ENCODE measurements at regions not wholly inside any gene's neighbourhood (a gene's known extent, or its start where the extent isn't known, plus 50 kb on each side); places are given as distances from the start of the nearest gene placed in this dataset.

- no peak overlapping the region for H3K27ac Mint-ChIP-seq (ENCODE audit: unreplicated experiment)
- no peak overlapping the region for H3K4me3 Mint-ChIP-seq (ENCODE audit: unreplicated experiment)
- peaks cover 2% of the 10 kb centered on the region for H3K4me1 Mint-ChIP-seq (ENCODE audit: unreplicated experiment)
- peaks cover 13% of the 10 kb centered on the region for H3K9me3 Mint-ChIP-seq (ENCODE audit: unreplicated experiment)
- no peak for TF ChIP-seq CTCF (IDR thresholded peaks at IDR 0.05)
- peaks cover 5% of the 10 kb centered on the region for H3K27me3 Mint-ChIP-seq (ENCODE audit: unreplicated experiment)
- no peak for DNase-seq (ENCODE audit: extremely low spot score, unreplicated experiment)
- no peaks in the 10 kb centered on the region for H3K36me3 Mint-ChIP-seq (ENCODE audit: unreplicated experiment)
Observed at GRCh38 chr3:15887261-15887660, 89.5 kb upstream of the ANKRD28 start.

GRCh38 chr3:15889936-15890335 is 92.2 kb upstream of the ANKRD28 start:
- H3K36me3 Mint-ChIP-seq (ENCODE audit: unreplicated experiment): no peaks in the 10 kb centered on the region
- peaks cover 5% of the 10 kb centered on the region for H3K27me3 Mint-ChIP-seq (ENCODE audit: unreplicated experiment)
- H3K27ac Mint-ChIP-seq (ENCODE audit: unreplicated experiment): no peak overlapping the region
- no peak for TF ChIP-seq CTCF (IDR thresholded peaks at IDR 0.05)
- H3K4me1 Mint-ChIP-seq (ENCODE audit: unreplicated experiment): peaks cover 7% of the 10 kb centered on the region
- H3K4me3 Mint-ChIP-seq (ENCODE audit: unreplicated experiment): no peak overlapping the region
- DNase-seq (ENCODE audit: extremely low spot score, unreplicated experiment): no peak
- peaks cover 13% of the 10 kb centered on the region for H3K9me3 Mint-ChIP-seq (ENCODE audit: unreplicated experiment)

- H3K4me1 Mint-ChIP-seq (ENCODE audit: unreplicated experiment): peaks cover 7% of the 10 kb centered on the region
- H3K36me3 Mint-ChIP-seq (ENCODE audit: unreplicated experiment): no peaks in the 10 kb centered on the region
- peaks cover 5% of the 10 kb centered on the region for H3K27me3 Mint-ChIP-seq (ENCODE audit: unreplicated experiment)
- no peak for TF ChIP-seq CTCF (IDR thresholded peaks at IDR 0.05)
- no peak overlapping the region for H3K4me3 Mint-ChIP-seq (ENCODE audit: unreplicated experiment)
- no peak for DNase-seq (ENCODE audit: extremely low spot score, unreplicated experiment)
- H3K9me3 Mint-ChIP-seq (ENCODE audit: unreplicated experiment): no peaks in the 10 kb centered on the region
- no peak overlapping the region for H3K27ac Mint-ChIP-seq (ENCODE audit: unreplicated experiment)
Observed at GRCh38 chr3:15892311-15893227, 94.8 kb upstream of the ANKRD28 start.

GRCh38 chr3:15894382-15894781 is 96.6 kb upstream of the ANKRD28 start:
- Mint-ChIP-seq H3K4me1 (ENCODE audit: unreplicated experiment) (peaks cover 7% of the 10 kb centered on the region), H3K36me3 (ENCODE audit: unreplicated experiment) (no peaks in the 10 kb centered on the region), H3K4me3 (ENCODE audit: unreplicated experiment) (no peak overlapping the region), H3K27me3 (ENCODE audit: unreplicated experiment) (no peaks in the 10 kb centered on the region), H3K9me3 (ENCODE audit: unreplicated experiment) (no peaks in the 10 kb centered on the region), H3K27ac (ENCODE audit: unreplicated experiment) (no peak overlapping the region)
- DNase-seq (ENCODE audit: extremely low spot score, unreplicated experiment): no peak
- TF ChIP-seq CTCF (IDR thresholded peaks at IDR 0.05): no peak

- Mint-ChIP-seq H3K36me3 (ENCODE audit: unreplicated experiment) (no peaks in the 10 kb centered on the region), H3K4me3 (ENCODE audit: unreplicated experiment) (no peak overlapping the region), H3K9me3 (ENCODE audit: unreplicated experiment) (no peaks in the 10 kb centered on the region), H3K27ac (ENCODE audit: unreplicated experiment) (no peak overlapping the region), H3K4me1 (ENCODE audit: unreplicated experiment) (peaks cover 7% of the 10 kb centered on the region), H3K27me3 (ENCODE audit: unreplicated experiment) (no peaks in the 10 kb centered on the region)
- DNase-seq (ENCODE audit: extremely low spot score, unreplicated experiment): no peak
- TF ChIP-seq CTCF (IDR thresholded peaks at IDR 0.05): no peak
Observed at GRCh38 chr3:15896500-15896899, 98.7 kb upstream of the ANKRD28 start.
